ENCODE measurements at regions not wholly inside any gene's neighbourhood (a gene's known extent, or its start where the extent isn't known, plus 50 kb on each side); places are given as distances from the start of the nearest gene placed in this dataset.

DNA sequence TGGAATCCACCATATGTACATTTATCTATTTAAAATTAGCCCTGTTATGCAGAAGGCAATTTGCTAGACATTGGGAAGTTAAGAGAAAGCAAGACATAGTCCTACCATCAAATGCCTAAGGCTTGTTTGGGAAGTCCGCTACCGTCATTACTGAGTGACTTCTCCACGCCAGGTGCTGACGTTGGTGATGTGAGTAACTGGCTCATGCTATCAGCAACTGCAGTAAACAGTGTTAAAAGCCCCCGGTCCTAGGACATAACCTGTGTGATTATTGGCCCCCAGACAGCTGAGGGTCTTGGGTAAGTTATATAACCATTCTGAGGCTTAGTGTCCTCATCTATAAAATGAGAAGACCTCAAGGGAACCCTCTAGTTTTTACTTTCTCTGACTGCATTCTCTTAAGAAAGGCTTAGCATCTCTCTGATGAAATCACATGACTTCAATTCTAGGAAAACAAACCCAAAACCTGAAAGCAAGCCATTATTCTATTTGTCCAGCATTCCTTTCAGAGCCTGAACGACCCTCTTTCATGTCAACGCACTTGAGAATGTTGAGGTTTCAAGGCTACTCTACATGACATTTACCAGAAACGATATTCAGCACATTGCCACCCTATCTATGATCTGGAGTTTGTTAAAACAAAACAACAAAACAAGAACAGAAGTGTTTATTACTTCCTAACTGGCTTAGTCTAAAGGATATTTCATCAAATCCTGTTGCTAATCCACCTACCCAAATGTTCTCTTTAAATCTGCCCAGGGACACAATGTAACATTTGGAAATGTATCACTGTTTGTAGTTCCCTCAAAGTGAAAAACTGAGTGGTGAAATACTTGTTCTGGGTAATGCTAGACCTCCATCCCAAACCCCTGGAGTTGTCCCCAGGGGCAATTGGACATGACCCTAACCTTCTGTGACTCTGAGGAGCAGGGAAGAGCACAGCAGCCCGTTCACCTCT is 133.8 kb downstream of the BTBD3 start:
- Histone ChIP-seq H2BK5ac (ENCODE audit: low read depth, low read length) (no peak overlapping the region), H3K4ac (replicated peaks; ENCODE audit: insufficient read length, low read depth, low read length) (no peak overlapping the region), H3K4me3 (ENCODE audit: extremely low read depth in 1 of 4, insufficient read depth in 2 of 4, low read depth in 3 of 4, low read length in 4 of 4) (no peak overlapping the region), H3K4me2 (ENCODE audit: insufficient read depth in 1 of 2, low read depth in 2 of 2, low read length in 2 of 2) (no peak overlapping the region), H2BK120ac (replicated peaks; ENCODE audit: low read depth, low read length) (no peak overlapping the region), H3K56ac (replicated peaks; ENCODE audit: insufficient read length, low read depth, low read length) (no peak overlapping the region), H2BK12ac (ENCODE audit: low read depth, low read length) (no peak overlapping the region), H2BK15ac (ENCODE audit: low read length) (no peak overlapping the region), H3K27ac (ENCODE audit: low read depth, low read length) (no peak overlapping the region), H2BK20ac (ENCODE audit: low read length) (no peak overlapping the region), H3K4me1 (replicated peaks in 1 of 4; ENCODE audit: control insufficient read depth in 3 of 4, insufficient read depth in 4 of 4, low read length in 3 of 4) (no peaks in the 10 kb centered on the region), H3K18ac (ENCODE audit: extremely low read depth, low read length) (no peak overlapping the region), H3K27me3 (replicated peaks in 1 of 4; ENCODE audit: control insufficient read depth in 3 of 4, extremely low read depth in 1 of 4, insufficient read depth in 3 of 4, low read length in 3 of 4) (no peaks in the 10 kb centered on the region; a peak in 1 of 7 replicates), H4K20me1 (replicated peaks in 1 of 2; ENCODE audit: control insufficient read depth in 1 of 2, insufficient read depth in 2 of 2, low read length in 2 of 2) (no peaks in the 10 kb centered on the region), H4K8ac (ENCODE audit: extremely low read depth, insufficient read depth, low read length) (no peak overlapping the region; the same call in 1 of the 2 replicates), H2AK5ac (ENCODE audit: low read depth, low read length) (no peak overlapping the region), H3K79me2 (ENCODE audit: control insufficient read depth in 1 of 2, insufficient read depth in 2 of 2, low read length in 2 of 2) (no peaks in the 10 kb centered on the region), H4K5ac (ENCODE audit: insufficient read length, low read depth, low read length) (no peak overlapping the region), H3K9me3 (ENCODE audit: insufficient read depth in 2 of 2, low read depth in 1 of 2, low read length in 1 of 2) (no peaks in the 10 kb centered on the region), H3K79me1 (ENCODE audit: low read depth, low read length) (no peaks in the 10 kb centered on the region), H3K9ac (replicated peaks in 1 of 4; ENCODE audit: extremely low read depth in 1 of 4, low read depth in 3 of 4, low read length in 3 of 4) (no peak overlapping the region), H3K23ac (ENCODE audit: insufficient read length) (no peak overlapping the region), H2AFZ (ENCODE audit: low read length) (no peak overlapping the region), H3K23me2 (ENCODE audit: low read depth, low read length) (no peaks in the 10 kb centered on the region), H3K36me3 (ENCODE audit: control insufficient read depth in 2 of 4, insufficient read depth in 4 of 4, low read length in 3 of 4) (no peaks in the 10 kb centered on the region), H4K91ac (replicated peaks; ENCODE audit: insufficient read length, low read length) (no peak overlapping the region), H3K14ac (ENCODE audit: insufficient read length) (no peak overlapping the region)
- ChIA-PET CTCF (ENCODE audit: partially characterized antibody) (no interaction called here), POLR2A (ENCODE audit: partially characterized antibody) (no interaction called here)
- TF ChIP-seq MAFK (IDR thresholded peaks at IDR 0.05; ENCODE audit: low read depth, low read length) = no peak
- DNase-seq (ENCODE audit: low read depth in 1 of 2, low spot score in 2 of 2) (no peak), FAIRE-seq (no peak)
- WGBS, 2 experiments (ENCODE audit: extremely low coverage in 1 of 2, insufficient coverage in 1 of 2, insufficient read length in 1 of 2, insufficient replicate concordance in 2 of 2, low coverage in 1 of 2, low lambda C conversion rate in 2 of 2, missing lambda C conversion rate in 1 of 2) = 92% methylated on average over 9 of the region's 9 CpGs; no CpG with 5 or more reads in 1 of the 2 experiments

All from H1 (cell line).